Fibroblast of lung (primary cell): ENCODE measurements at regions not wholly inside any gene's neighbourhood (a gene's known extent, or its start where the extent isn't known, plus 50 kb on each side); places are given as distances from the start of the nearest gene placed in this dataset.

Experiments
- DNase-seq, 2 donors: peaks; one replicate each; pipeline versions ENCODE4 v3.0.0 to v3.0.0-alpha.2; 2010; ENCODE audit warnings: low read depth in 2 of 2
- H2AFZ ChIP-seq: 2 replicates; pipeline ENCODE4 v1.5.1; 2012; ENCODE audit warnings: low read length, control low read depth, inconsistent platforms
- H3K27ac ChIP-seq: 2 replicates; pipeline ENCODE4 v1.5.1; 2011; ENCODE audit warnings: low read length, control low read depth; ENCODE audit not compliant: insufficient read depth
- H3K27me3 ChIP-seq: 2 replicates; pipeline ENCODE4 v1.5.1; 2011; ENCODE audit warnings: mild to moderate bottlenecking, low read length; ENCODE audit not compliant: control insufficient read depth, insufficient read depth
- H3K36me3 ChIP-seq: 2 replicates; pipeline ENCODE4 v1.5.1; 2011; ENCODE audit warnings: low read length; ENCODE audit not compliant: control insufficient read depth, insufficient read depth
- H3K4me1 ChIP-seq: 2 replicates; pipeline ENCODE4 v1.5.1; 2011; ENCODE audit warnings: low read length; ENCODE audit not compliant: control insufficient read depth, insufficient read depth; ENCODE audit errors: extremely low read depth
- H3K4me2 ChIP-seq: 2 replicates; pipeline ENCODE4 v1.5.1; 2011; ENCODE audit warnings: low read length, control low read depth; ENCODE audit not compliant: insufficient read depth; ENCODE audit errors: extremely low read depth
- H3K4me3 ChIP-seq, 4 experiments: fragments of 200-600 bp in 1 of 4; sonication (generic) in 1 of 4; replicated peaks in 1 of 4; 2 replicates each; pipeline ENCODE4 v1.5.1; 2011 to 2016; ENCODE audit warnings: low read length in 4 of 4, low read depth in 3 of 4, mild to moderate bottlenecking in 3 of 4, control low read depth in 2 of 4, inconsistent platforms in 1 of 4, mixed read lengths in 1 of 4; ENCODE audit not compliant: insufficient read depth in 1 of 4; ENCODE audit errors: control extremely low read depth in 1 of 4
- H3K79me2 ChIP-seq: 2 replicates; pipeline ENCODE4 v1.5.1; 2012; ENCODE audit warnings: mild to moderate bottlenecking, low read length, inconsistent platforms; ENCODE audit not compliant: control insufficient read depth, insufficient read depth
- H3K9ac ChIP-seq: 2 replicates; pipeline ENCODE4 v1.5.1; 2011; ENCODE audit warnings: mild to moderate bottlenecking, low read length, control low read depth; ENCODE audit not compliant: insufficient read depth
- H3K9me3 ChIP-seq: 2 replicates; pipeline ENCODE4 v1.5.1; 2012; ENCODE audit warnings: low read depth, low read length; ENCODE audit not compliant: control insufficient read depth, insufficient read depth
- H4K20me1 ChIP-seq: 2 replicates; pipeline ENCODE4 v1.5.1; 2011; ENCODE audit warnings: low read length; ENCODE audit not compliant: control insufficient read depth, insufficient read depth; ENCODE audit errors: extremely low read depth
- EZH2 ChIP-seq: IDR thresholded peaks from 2 replicates; pipeline ENCODE4 v1.5.1; 2012; ENCODE audit warnings: low read length, control low read depth, mild to moderate bottlenecking; ENCODE audit errors: missing control alignments
- TF ChIP-seq, protein P1 (sequence below), 2 donors: IDR thresholded peaks in 1 of 2; conservative IDR thresholded peaks in 1 of 2; 1 replicate in 1 of 2; 2 replicates in 1 of 2; pipeline ENCODE4 v1.5.1; 2011 to 2012; ENCODE audit warnings: low read length in 2 of 2, control low read depth in 1 of 2, inconsistent platforms in 1 of 2, low read depth in 1 of 2, mild to moderate bottlenecking in 1 of 2

DNA sequence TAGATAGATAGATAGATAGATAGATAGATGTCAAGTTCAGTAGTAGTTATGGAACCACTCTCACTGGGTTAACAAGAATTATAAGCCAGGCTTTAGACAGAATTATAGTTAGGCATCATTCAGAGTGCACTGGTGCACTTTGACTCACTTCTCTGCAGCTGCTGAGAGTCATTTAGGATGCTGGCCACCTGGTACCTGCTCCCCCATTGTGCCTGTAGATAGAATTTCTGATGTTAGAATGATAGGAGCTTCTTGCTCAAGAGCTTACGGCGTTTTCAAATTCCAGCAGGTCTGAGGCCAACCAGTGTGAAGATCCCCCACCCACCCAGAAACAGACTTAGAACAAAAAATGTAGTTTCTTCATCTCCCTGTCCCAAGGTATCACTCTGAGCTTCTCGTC is 107.8 kb upstream of the HMCN1 start:
- Histone ChIP-seq H3K4me1 (no peaks in the 10 kb centered on the region), H3K27ac (no peak overlapping the region), H4K20me1 (no peaks in the 10 kb centered on the region), H3K4me3 (no peak overlapping the region), H3K36me3 (no peaks in the 10 kb centered on the region), H3K27me3 (no peaks in the 10 kb centered on the region), H3K9ac (no peak overlapping the region), H3K4me2 (no peak overlapping the region), H3K9me3 (no peaks in the 10 kb centered on the region), H2AFZ (no peak overlapping the region), H3K79me2 (no peaks in the 10 kb centered on the region)
- DNase-seq = no peak
- no peak for TF ChIP-seq EZH2
- TF ChIP-seq, protein P1, sequence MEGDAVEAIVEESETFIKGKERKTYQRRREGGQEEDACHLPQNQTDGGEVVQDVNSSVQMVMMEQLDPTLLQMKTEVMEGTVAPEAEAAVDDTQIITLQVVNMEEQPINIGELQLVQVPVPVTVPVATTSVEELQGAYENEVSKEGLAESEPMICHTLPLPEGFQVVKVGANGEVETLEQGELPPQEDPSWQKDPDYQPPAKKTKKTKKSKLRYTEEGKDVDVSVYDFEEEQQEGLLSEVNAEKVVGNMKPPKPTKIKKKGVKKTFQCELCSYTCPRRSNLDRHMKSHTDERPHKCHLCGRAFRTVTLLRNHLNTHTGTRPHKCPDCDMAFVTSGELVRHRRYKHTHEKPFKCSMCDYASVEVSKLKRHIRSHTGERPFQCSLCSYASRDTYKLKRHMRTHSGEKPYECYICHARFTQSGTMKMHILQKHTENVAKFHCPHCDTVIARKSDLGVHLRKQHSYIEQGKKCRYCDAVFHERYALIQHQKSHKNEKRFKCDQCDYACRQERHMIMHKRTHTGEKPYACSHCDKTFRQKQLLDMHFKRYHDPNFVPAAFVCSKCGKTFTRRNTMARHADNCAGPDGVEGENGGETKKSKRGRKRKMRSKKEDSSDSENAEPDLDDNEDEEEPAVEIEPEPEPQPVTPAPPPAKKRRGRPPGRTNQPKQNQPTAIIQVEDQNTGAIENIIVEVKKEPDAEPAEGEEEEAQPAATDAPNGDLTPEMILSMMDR (conservative IDR thresholded peaks at IDR 0.05 in 1 of 2, IDR thresholded peaks at IDR 0.05 in 1 of 2; ENCODE audit: low read depth in 1 of 2, low read length in 2 of 2) = no peak

DNA sequence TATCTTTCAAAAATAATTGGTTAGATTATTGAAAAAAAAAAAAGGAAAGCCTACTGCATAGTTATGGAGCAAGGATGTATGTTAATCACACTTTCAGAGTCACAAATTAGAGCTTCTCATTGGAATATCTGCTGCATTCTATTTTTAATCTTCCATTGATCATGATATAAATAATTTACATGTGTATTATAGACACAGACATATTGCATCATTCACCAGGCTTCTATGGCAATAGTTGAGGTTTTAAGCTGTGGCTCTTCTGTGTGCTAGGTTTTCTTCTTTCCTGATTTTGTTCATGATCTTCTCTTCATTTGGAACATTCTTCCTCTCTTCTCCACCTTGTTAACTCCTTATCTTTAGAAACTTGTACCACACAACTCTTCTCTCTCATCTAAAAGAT is 123.2 kb upstream of the HMCN1 start:
- DNase-seq = peak in 1 of 2 donors; percentile 11
- no peak for TF ChIP-seq EZH2
- TF ChIP-seq, protein P1 (conservative IDR thresholded peaks at IDR 0.05 in 1 of 2, IDR thresholded peaks at IDR 0.05 in 1 of 2; ENCODE audit: low read depth in 1 of 2, low read length in 2 of 2) = no peak
- H3K27me3 ChIP-seq = no peaks in the 10 kb centered on the region
- no peak overlapping the region for H3K4me2 ChIP-seq
- no peak overlapping the region for H3K4me3 ChIP-seq
- H3K9ac ChIP-seq = no peak overlapping the region
- no peaks in the 10 kb centered on the region for H3K79me2 ChIP-seq
- no peaks in the 10 kb centered on the region for H3K4me1 ChIP-seq
- no peaks in the 10 kb centered on the region for H4K20me1 ChIP-seq
- no peaks in the 10 kb centered on the region for H3K36me3 ChIP-seq
- H3K27ac ChIP-seq = no peak overlapping the region
- no peak overlapping the region for H2AFZ ChIP-seq
- H3K9me3 ChIP-seq = no peaks in the 10 kb centered on the region

DNA sequence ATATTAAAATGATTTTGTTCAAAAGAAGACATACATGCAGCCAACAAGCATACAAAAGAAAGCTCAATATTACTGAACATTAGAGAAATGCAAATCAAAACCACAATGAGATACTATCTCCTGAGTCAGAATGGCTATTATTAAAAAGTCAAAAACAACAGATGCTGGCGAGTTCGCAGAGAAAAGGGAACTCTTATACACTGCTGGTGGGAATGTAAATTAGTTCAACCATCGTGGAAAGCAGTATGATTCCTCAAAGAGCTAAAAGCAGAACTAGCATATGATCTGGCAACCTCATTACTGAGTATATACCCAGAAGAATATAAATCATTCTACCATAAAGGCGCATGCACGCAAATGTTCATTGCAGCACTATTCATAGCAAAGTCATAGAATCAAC is 126.0 kb upstream of the HMCN1 start:
- Histone ChIP-seq H3K4me1 (no peaks in the 10 kb centered on the region), H3K4me2 (no peak overlapping the region), H4K20me1 (no peaks in the 10 kb centered on the region), H2AFZ (no peak overlapping the region), H3K36me3 (no peaks in the 10 kb centered on the region), H3K9me3 (no peaks in the 10 kb centered on the region), H3K27me3 (no peaks in the 10 kb centered on the region), H3K9ac (no peak overlapping the region), H3K4me3 (no peak overlapping the region), H3K27ac (no peak overlapping the region), H3K79me2 (no peaks in the 10 kb centered on the region)
- TF ChIP-seq, protein P1 (conservative IDR thresholded peaks at IDR 0.05 in 1 of 2, IDR thresholded peaks at IDR 0.05 in 1 of 2; ENCODE audit: low read depth in 1 of 2, low read length in 2 of 2) = no peak
- TF ChIP-seq EZH2 = no peak
- peak in 1 of 2 donors; percentile 50 for DNase-seq
